Endothelial cell of umbilical vein (primary cell): ENCODE measurements at regions not wholly inside any gene's neighbourhood (a gene's known extent, or its start where the extent isn't known, plus 50 kb on each side); places are given as distances from the start of the nearest gene placed in this dataset.

Source experiments
- EZH2 ChIP-seq: IDR thresholded peaks from 2 replicates; pipeline ENCODE4 v1.6.1; 2012; ENCODE audit warnings: borderline replicate concordance, low read depth, mild to moderate bottlenecking, moderate library complexity, low read length, inconsistent platforms; ENCODE audit not compliant: severe bottlenecking
- FOS ChIP-seq: IDR thresholded peaks from 2 replicates; pipeline ENCODE4 v1.6.1; 2011; ENCODE audit warnings: mild to moderate bottlenecking, low read length, moderate library complexity, borderline replicate concordance; ENCODE audit not compliant: insufficient read depth
- JUN ChIP-seq: IDR thresholded peaks from 2 replicates; pipeline ENCODE4 v1.6.1; 2011; ENCODE audit warnings: borderline replicate concordance, low read depth; ENCODE audit not compliant: insufficient read length, insufficient read depth
- POLR2A ChIP-seq: IDR thresholded peaks from 2 replicates; pipeline ENCODE4 v1.6.1; 2012; ENCODE audit warnings: low read depth, mild to moderate bottlenecking, control low read depth, low read length
- POLR2AphosphoS5 ChIP-seq: IDR thresholded peaks from 2 replicates; pipeline ENCODE4 v1.6.1; 2012; ENCODE audit warnings: low read depth, mild to moderate bottlenecking, control low read depth, low read length, moderate library complexity; ENCODE audit not compliant: insufficient read depth
- TF ChIP-seq, protein P1 (sequence below), 2 donors: IDR thresholded peaks; 1 replicate in 1 of 2; 2 replicates in 1 of 2; pipeline ENCODE4 v1.5.1; 2011; ENCODE audit warnings: low read length in 2 of 2, mild to moderate bottlenecking in 2 of 2, moderate library complexity in 2 of 2, control low read depth in 1 of 2, inconsistent platforms in 1 of 2, low read depth in 1 of 2; ENCODE audit not compliant: insufficient read depth in 1 of 2; ENCODE audit errors: extremely low read depth in 1 of 2

DNA sequence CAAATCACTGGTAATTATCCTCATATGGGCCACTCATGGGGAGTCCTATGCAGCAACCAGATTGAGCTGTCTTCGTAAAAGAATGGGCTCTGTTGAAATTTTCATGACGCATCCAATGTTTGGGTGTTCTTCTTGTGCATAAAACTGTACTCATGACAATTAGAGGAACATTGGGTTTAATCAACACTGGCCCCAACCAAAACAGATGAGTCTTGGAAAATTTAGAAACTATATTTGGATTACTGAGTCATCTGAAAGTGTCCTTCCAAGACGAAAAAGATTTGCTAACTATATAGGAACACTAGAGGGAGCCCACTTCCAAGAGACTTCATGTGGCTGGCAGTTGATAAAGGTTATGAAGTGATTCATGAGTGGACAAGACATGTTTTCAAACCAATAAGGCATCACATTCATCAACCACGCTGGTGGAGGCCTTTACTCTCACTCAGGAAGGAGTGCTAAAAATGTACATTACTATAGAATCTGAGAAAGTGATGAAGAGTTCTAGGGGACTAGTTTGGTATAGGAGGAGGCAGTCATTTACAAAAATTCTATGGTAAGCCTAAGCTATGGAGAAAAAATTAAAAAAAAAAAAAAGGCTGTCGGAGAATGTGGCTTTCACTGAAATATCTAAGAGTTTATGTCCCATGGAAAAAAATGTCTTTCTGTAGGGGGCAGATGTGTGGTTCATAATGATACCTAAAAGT lies 313.5 kb downstream of the PRDM9 start:
- TF ChIP-seq, protein P1, sequence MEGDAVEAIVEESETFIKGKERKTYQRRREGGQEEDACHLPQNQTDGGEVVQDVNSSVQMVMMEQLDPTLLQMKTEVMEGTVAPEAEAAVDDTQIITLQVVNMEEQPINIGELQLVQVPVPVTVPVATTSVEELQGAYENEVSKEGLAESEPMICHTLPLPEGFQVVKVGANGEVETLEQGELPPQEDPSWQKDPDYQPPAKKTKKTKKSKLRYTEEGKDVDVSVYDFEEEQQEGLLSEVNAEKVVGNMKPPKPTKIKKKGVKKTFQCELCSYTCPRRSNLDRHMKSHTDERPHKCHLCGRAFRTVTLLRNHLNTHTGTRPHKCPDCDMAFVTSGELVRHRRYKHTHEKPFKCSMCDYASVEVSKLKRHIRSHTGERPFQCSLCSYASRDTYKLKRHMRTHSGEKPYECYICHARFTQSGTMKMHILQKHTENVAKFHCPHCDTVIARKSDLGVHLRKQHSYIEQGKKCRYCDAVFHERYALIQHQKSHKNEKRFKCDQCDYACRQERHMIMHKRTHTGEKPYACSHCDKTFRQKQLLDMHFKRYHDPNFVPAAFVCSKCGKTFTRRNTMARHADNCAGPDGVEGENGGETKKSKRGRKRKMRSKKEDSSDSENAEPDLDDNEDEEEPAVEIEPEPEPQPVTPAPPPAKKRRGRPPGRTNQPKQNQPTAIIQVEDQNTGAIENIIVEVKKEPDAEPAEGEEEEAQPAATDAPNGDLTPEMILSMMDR (IDR thresholded peaks at IDR 0.05; ENCODE audit: extremely low read depth in 1 of 2, insufficient read depth in 1 of 2, low read depth in 1 of 2, low read length in 2 of 2): no peak
- TF ChIP-seq POLR2AphosphoS5: no peak
- TF ChIP-seq POLR2A: no peak
- no peak for TF ChIP-seq FOS
- TF ChIP-seq EZH2: no peak
- TF ChIP-seq JUN: no peak
